ENCODE measurements at regions not wholly inside any gene's neighbourhood (a gene's known extent, or its start where the extent isn't known, plus 50 kb on each side); places are given as distances from the start of the nearest gene placed in this dataset.

DNA sequence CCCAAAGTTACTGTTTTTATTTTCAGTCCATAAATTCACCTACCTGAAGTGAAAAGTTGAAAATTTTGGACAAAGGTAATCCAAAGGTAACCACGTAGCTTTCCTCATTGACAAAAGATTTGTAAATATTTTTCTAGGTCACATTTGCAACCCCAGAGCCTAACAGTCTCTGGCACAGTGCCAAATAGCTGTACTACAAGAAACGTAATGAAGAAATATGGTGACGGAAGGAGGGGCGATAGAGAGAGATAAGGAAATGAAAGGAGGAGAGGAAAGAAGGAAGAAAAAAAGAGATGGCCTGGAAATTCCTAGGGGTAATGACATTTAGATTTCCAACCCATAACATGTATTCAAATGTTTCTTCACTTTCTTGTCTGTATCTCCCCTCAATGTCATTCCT, 159.4 kb downstream of the BARHL2 start:
- Histone ChIP-seq H3K4me3 (ENCODE audit: low read length) (no peak overlapping the region), H3K4me2 (ENCODE audit: low read length) (no peak overlapping the region), H3K36me3 (replicated peaks; ENCODE audit: low read depth, low read length) (no peaks in the 10 kb centered on the region), H4K20me1 (ENCODE audit: insufficient read depth, low read length) (no peaks in the 10 kb centered on the region), H2AFZ (ENCODE audit: low read depth, low read length) (no peak overlapping the region), H3K4me1 (ENCODE audit: low read length) (no peaks in the 10 kb centered on the region), H3K9ac (ENCODE audit: low read length) (no peak overlapping the region), H3K27me3 (ENCODE audit: low read depth, low read length) (no peaks in the 10 kb centered on the region), H3K79me2 (ENCODE audit: low read length) (no peaks in the 10 kb centered on the region), H3K9me3 (ENCODE audit: insufficient read depth, low read length) (no peaks in the 10 kb centered on the region), H3K27ac (ENCODE audit: low read length) (no peak overlapping the region)
- TF ChIP-seq, protein P1, sequence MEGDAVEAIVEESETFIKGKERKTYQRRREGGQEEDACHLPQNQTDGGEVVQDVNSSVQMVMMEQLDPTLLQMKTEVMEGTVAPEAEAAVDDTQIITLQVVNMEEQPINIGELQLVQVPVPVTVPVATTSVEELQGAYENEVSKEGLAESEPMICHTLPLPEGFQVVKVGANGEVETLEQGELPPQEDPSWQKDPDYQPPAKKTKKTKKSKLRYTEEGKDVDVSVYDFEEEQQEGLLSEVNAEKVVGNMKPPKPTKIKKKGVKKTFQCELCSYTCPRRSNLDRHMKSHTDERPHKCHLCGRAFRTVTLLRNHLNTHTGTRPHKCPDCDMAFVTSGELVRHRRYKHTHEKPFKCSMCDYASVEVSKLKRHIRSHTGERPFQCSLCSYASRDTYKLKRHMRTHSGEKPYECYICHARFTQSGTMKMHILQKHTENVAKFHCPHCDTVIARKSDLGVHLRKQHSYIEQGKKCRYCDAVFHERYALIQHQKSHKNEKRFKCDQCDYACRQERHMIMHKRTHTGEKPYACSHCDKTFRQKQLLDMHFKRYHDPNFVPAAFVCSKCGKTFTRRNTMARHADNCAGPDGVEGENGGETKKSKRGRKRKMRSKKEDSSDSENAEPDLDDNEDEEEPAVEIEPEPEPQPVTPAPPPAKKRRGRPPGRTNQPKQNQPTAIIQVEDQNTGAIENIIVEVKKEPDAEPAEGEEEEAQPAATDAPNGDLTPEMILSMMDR (IDR thresholded peaks at IDR 0.05; ENCODE audit: low read depth, low read length), result no peak
- no peak for TF ChIP-seq EZH2phosphoT487 (IDR thresholded peaks at IDR 0.05; ENCODE audit: low read depth)

DNA sequence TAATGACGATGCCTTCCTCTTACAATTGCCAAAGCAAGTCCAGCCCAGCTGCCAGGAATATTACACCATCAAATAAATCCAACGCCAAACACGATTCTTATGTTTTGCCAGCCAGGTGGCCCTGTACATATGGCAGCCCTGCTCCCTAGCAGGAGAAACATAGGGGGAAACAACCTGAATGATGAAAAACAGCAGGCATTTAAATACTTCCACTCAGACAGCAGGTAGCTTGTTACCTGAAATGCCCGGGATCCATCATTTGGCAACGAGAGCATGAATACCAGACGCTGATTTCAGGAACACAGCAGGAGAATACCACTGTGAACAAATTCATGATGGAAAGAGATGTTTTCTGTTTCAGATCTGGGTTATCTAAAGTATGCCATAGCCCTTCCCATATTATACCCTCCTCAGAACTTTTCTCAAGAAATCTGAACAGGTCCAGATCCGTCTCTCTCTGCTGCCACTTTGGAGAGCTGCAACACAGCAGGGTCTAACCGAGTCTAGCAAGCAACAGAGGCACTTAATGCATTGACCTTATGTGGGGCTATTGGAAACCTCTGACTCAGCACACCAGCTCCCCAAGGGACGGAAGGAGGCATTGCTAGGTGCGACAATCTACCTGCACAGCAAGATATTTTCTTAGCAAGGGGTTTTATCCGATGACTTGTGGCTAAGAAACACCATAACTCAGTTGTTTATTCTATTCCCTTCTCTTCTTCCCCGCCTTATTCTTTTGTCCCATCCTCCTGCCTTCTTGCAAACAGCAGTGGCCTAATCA, 166.3 kb downstream of the BARHL2 start:
- Histone ChIP-seq H3K36me3 (replicated peaks; ENCODE audit: low read depth, low read length) (no peaks in the 10 kb centered on the region), H3K4me3 (ENCODE audit: low read length) (no peak overlapping the region)
- TF ChIP-seq EZH2phosphoT487 (IDR thresholded peaks at IDR 0.05; ENCODE audit: low read depth), result no peak
- TF ChIP-seq, protein P1 (IDR thresholded peaks at IDR 0.05; ENCODE audit: low read depth, low read length), result no peak

GRCh38 chr1:90544356-90544755, 172.7 kb downstream of the BARHL2 start:
- no peaks in the 10 kb centered on the region for H3K9me3 ChIP-seq (ENCODE audit: insufficient read depth, low read length)
- TF ChIP-seq, protein P1 (IDR thresholded peaks at IDR 0.05; ENCODE audit: low read depth, low read length), result no peak
- TF ChIP-seq EZH2phosphoT487 (IDR thresholded peaks at IDR 0.05; ENCODE audit: low read depth), result no peak
- H3K36me3 ChIP-seq (replicated peaks; ENCODE audit: low read depth, low read length), result no peaks in the 10 kb centered on the region
- no peak overlapping the region for H3K27ac ChIP-seq (ENCODE audit: low read length)
- no peak overlapping the region for H2AFZ ChIP-seq (ENCODE audit: low read depth, low read length)
- no peak overlapping the region for H3K4me3 ChIP-seq (ENCODE audit: low read length)
- H3K4me2 ChIP-seq (ENCODE audit: low read length), result no peak overlapping the region
- no peaks in the 10 kb centered on the region for H3K4me1 ChIP-seq (ENCODE audit: low read length)
- no peaks in the 10 kb centered on the region for H4K20me1 ChIP-seq (ENCODE audit: insufficient read depth, low read length)
- H3K9ac ChIP-seq (ENCODE audit: low read length), result no peak overlapping the region
- no peaks in the 10 kb centered on the region for H3K27me3 ChIP-seq (ENCODE audit: low read depth, low read length)
- H3K79me2 ChIP-seq (ENCODE audit: low read length), result no peaks in the 10 kb centered on the region

More for the DNA sequence above, 166.3 kb downstream of the BARHL2 start:
- H3K9ac ChIP-seq (ENCODE audit: low read length), result no peak overlapping the region
- no peaks in the 10 kb centered on the region for H3K79me2 ChIP-seq (ENCODE audit: low read length)
- H3K4me2 ChIP-seq (ENCODE audit: low read length), result no peak overlapping the region
- H4K20me1 ChIP-seq (ENCODE audit: insufficient read depth, low read length), result no peaks in the 10 kb centered on the region
- no peak overlapping the region for H3K27ac ChIP-seq (ENCODE audit: low read length)
- H3K27me3 ChIP-seq (ENCODE audit: low read depth, low read length), result no peaks in the 10 kb centered on the region
- H3K4me1 ChIP-seq (ENCODE audit: low read length), result no peaks in the 10 kb centered on the region
- H2AFZ ChIP-seq (ENCODE audit: low read depth, low read length), result no peak overlapping the region
- no peaks in the 10 kb centered on the region for H3K9me3 ChIP-seq (ENCODE audit: insufficient read depth, low read length)

DNA sequence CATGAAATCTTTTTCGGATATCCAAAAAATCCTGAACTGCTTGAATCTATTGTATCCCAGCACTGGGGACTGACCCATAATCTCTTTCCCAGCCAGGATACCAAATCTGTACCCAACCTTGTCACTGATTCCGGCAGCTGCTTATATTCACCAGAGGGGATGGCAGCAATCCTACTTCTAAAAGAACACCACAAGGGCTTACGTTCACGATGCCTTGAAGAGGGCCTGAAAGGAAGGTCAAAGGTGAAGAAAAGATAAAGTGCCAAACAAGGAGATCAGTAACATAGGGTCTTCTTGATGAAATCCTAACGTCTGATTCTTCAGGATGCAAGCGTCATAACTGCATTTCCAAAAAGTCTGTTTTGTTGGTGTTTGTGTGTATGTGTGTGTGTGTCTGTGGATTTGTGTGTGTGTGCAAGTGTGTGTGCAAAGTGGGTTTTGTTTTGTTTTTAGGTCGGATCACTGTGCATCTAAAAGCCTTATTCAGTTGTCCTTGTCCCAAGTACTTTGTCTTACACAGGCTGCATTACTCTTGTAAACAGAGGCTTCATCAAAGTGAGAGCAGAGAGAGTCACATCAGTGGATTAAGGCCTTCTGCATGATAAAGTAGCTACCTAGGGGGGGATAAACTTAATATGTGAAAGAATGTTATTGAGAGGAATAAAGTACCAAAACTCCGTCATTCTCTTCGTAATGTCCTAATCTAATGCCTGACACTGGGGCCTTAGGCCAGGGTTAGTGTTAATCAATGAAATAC, 179.3 kb downstream of the BARHL2 start:
- no peak overlapping the region for H3K4me3 ChIP-seq (ENCODE audit: low read length)
- no peaks in the 10 kb centered on the region for H3K4me1 ChIP-seq (ENCODE audit: low read length)
- H3K9me3 ChIP-seq (ENCODE audit: insufficient read depth, low read length), result no peaks in the 10 kb centered on the region
- H3K27ac ChIP-seq (ENCODE audit: low read length), result no peak overlapping the region
- no peak overlapping the region for H3K9ac ChIP-seq (ENCODE audit: low read length)
- H3K4me2 ChIP-seq (ENCODE audit: low read length), result no peak overlapping the region
- no peaks in the 10 kb centered on the region for H4K20me1 ChIP-seq (ENCODE audit: insufficient read depth, low read length)
- H3K79me2 ChIP-seq (ENCODE audit: low read length), result no peaks in the 10 kb centered on the region
- H3K36me3 ChIP-seq (replicated peaks; ENCODE audit: low read depth, low read length), result no peaks in the 10 kb centered on the region
- TF ChIP-seq, protein P1 (IDR thresholded peaks at IDR 0.05; ENCODE audit: low read depth, low read length), result no peak
- no peak for TF ChIP-seq EZH2phosphoT487 (IDR thresholded peaks at IDR 0.05; ENCODE audit: low read depth)
- no peaks in the 10 kb centered on the region for H3K27me3 ChIP-seq (ENCODE audit: low read depth, low read length)
- no peak overlapping the region for H2AFZ ChIP-seq (ENCODE audit: low read depth, low read length)

Data from OCI-LY3 (cell line).